ENCODE measurements at regions not wholly inside any gene's neighbourhood (a gene's known extent, or its start where the extent isn't known, plus 50 kb on each side); places are given as distances from the start of the nearest gene placed in this dataset.

GRCh38 chr5:8845296-8845695 lies 700.6 kb downstream of the SEMA5A start:
- TF ChIP-seq CTCF (IDR thresholded peaks at IDR 0.05; ENCODE audit: low read depth, low read length, poor library complexity, severe bottlenecking) (no peak), EZH2phosphoT487 (IDR thresholded peaks at IDR 0.05; ENCODE audit: borderline replicate concordance, low read length) (no peak)
